A549 (cell line): ENCODE measurements at regions not wholly inside any gene's neighbourhood (a gene's known extent, or its start where the extent isn't known, plus 50 kb on each side); places are given as distances from the start of the nearest gene placed in this dataset.

Experiments used
- ATAC-seq, 2 experiments: fragments of 200-7000 bp in 1 of 2; fragments of >200 bp in 1 of 2; cut with Nextera tagmentation in 1 of 2; cut with Tn5 transposase in 1 of 2; 3 replicates each; pipeline versions ENCODE4 v1.8.0 to v1.9.1; 2018 to 2020; ENCODE audit warnings: mild to moderate bottlenecking in 1 of 2, moderate library complexity in 1 of 2
- CTCF ChIA-PET: fragments of 300-600 bp; sonication (Branson Sonifier 250); formaldehyde crosslinking; extraction: SDS; loops from one replicate; lab custom pipeline; 2021; ENCODE audit warnings: antibody characterized with exemption, inconsistent platforms; lab: Yijun Ruan, JAX
- POLR2A ChIA-PET: fragments of 350-600 bp; formaldehyde crosslinking; extraction: SDS; loops from one replicate; lab custom pipeline; 2021; ENCODE audit warnings: antibody characterized with exemption, inconsistent platforms; lab: Yijun Ruan, JAX
- DNase-seq, 2 experiments: peaks; one replicate each; pipeline versions ENCODE4 v3.0.0 to v3.0.0-alpha.2; 2011 to 2016; ENCODE audit warnings: low read depth in 1 of 2, low spot score in 1 of 2
- FAIRE-seq: peaks from 2 replicates; lab custom pipeline; 2011; peaks lifted over from hg19 to GRCh38; lab: Jason Lieb, UNC
- H3K27ac ChIP-seq, 2 experiments: fragments of >200 bp; sonication (Bioruptor Twin); formaldehyde crosslinking; 3 replicates each; pipeline ENCODE4 v1.5.1; 2016 to 2017
- H3K4me1 ChIP-seq: fragments of >200 bp; sonication (Bioruptor Twin); formaldehyde crosslinking; 3 replicates; pipeline ENCODE4 v1.6.1; 2016
- H3K4me2 ChIP-seq: fragments of >200 bp; sonication (Bioruptor Twin); formaldehyde crosslinking; 3 replicates; pipeline ENCODE4 v1.6.1; 2016
- H3K4me3 ChIP-seq: fragments of >200 bp; sonication (Bioruptor Twin); formaldehyde crosslinking; 3 replicates; pipeline ENCODE4 v1.5.1; 2016
- H3K9me3 ChIP-seq: fragments of >200 bp; sonication (Bioruptor Twin); formaldehyde crosslinking; 3 replicates; pipeline ENCODE4 v1.6.1; 2016
- BHLHE40 ChIP-seq: IDR thresholded peaks from 2 replicates; pipeline ENCODE4 v1.6.1; 2012; ENCODE audit warnings: low read depth, low read length, inconsistent platforms
- FOSB ChIP-seq: fragments of 250-450 bp; sonication (Bioruptor Pico); IDR thresholded peaks from 2 replicates; pipeline ENCODE4 v1.5.0; 2020; ENCODE audit warnings: mild to moderate bottlenecking, moderate library complexity
- HOXB13 ChIP-seq: fragments of 250-450 bp; sonication (Bioruptor Pico); IDR thresholded peaks from 2 replicates; pipeline ENCODE4 v1.5.0; 2020; ENCODE audit warnings: low read depth, mild to moderate bottlenecking, moderate library complexity
- KDM1A ChIP-seq: fragments of 200-600 bp; sonication (generic); IDR thresholded peaks from 2 replicates; pipeline ENCODE4 v1.6.1; 2016; ENCODE audit warnings: low read depth, mild to moderate bottlenecking
- POLR2AphosphoS2 ChIP-seq: conservative IDR thresholded peaks from 2 replicates; pipeline ENCODE4 v1.6.1; 2012; ENCODE audit warnings: low read length, improper control_type of control experiment, inconsistent platforms
- RAD21 ChIP-seq, 2 experiments: fragments of >200 bp in 1 of 2; sonication (Bioruptor Twin) in 1 of 2; formaldehyde crosslinking in 1 of 2; IDR thresholded peaks in 1 of 2; conservative IDR thresholded peaks in 1 of 2; 2 replicates in 1 of 2; 3 replicates in 1 of 2; pipeline ENCODE4 v1.6.1; 2012 to 2018; ENCODE audit warnings: inconsistent platforms in 1 of 2
- RCOR1 ChIP-seq: fragments of 150-350 bp; IDR thresholded peaks from 2 replicates; pipeline ENCODE4 v1.6.1; 2014; ENCODE audit warnings: antibody characterized with exemption, low read length, low read depth
- SREBF2 ChIP-seq: fragments of 450-650 bp; IDR thresholded peaks from 2 replicates; pipeline ENCODE4 v1.6.1; 2014; ENCODE audit warnings: mild to moderate bottlenecking, moderate library complexity
- ZFP36 ChIP-seq: fragments of 450-650 bp; IDR thresholded peaks from 2 replicates; pipeline ENCODE4 v1.6.1; 2014; ENCODE audit warnings: borderline replicate concordance; ENCODE audit not compliant: partially characterized antibody
- ZSCAN20 ChIP-seq: fragments of 250-450 bp; sonication (Bioruptor Pico); IDR thresholded peaks from 2 replicates; pipeline ENCODE4 v1.8.0; 2022; ENCODE audit warnings: mild to moderate bottlenecking, moderate library complexity
- WGBS: methylation state at CpG from one replicate; pipeline ENCODE4 v1.1.6; 2017; ENCODE audit errors: missing lambda C conversion rate; 5-methylcytosine and 5-hydroxymethylcytosine counted together
- TF ChIP-seq, protein P1 (sequence below): IDR thresholded peaks from 2 replicates; pipeline ENCODE4 v1.6.1; 2012; ENCODE audit warnings: low read depth, borderline replicate concordance
- TF ChIP-seq, protein P2 (sequence below): fragments of 150-350 bp; IDR thresholded peaks from 2 replicates; pipeline ENCODE4 v1.6.1; 2014; ENCODE audit warnings: low read depth, mild to moderate bottlenecking, low read length
- TF ChIP-seq, protein P3 (sequence below): fragments of 250-450 bp; sonication (Bioruptor Pico); IDR thresholded peaks from 2 replicates; pipeline ENCODE4 v1.5.0; 2020; ENCODE audit warnings: low read depth, mild to moderate bottlenecking, moderate library complexity
- TF ChIP-seq, protein P4 (sequence below): fragments of >200 bp; sonication (Bioruptor Twin); formaldehyde crosslinking; IDR thresholded peaks from 3 replicates; pipeline ENCODE4 v1.5.1; 2016

DNA sequence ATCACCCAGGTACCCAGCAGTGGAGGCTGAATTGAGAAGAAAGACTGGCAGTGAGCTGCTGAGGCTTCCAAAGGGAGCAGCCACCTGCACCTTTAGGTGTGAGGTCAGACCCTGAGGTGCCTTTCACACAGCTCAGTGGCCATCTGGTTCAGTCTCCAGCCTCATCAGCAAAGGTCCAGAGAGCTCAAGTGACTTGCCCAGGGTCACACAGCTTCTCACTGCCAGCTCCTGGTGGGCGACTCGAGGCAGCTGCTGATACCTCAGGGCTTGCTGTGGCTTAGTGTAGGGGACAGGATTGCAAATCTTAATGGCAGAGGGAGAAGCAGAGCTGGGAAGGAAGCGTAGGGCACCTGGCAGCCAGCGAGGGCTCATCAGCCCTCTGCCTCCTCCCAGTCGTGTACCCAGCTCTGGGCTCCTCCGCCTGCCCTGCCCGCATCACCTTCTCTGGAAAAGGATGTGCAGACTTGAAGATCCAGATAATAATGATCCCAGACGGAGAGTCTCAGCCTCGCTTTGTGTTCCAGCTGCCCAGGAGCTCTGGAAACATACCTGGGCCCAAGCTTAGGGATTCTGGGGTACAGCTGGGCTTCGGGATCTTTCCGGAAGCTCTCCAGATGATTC is 165.3 kb upstream of the GSE1 start:
- no peak for FAIRE-seq
- POLR2A ChIA-PET = no interaction called here

DNA sequence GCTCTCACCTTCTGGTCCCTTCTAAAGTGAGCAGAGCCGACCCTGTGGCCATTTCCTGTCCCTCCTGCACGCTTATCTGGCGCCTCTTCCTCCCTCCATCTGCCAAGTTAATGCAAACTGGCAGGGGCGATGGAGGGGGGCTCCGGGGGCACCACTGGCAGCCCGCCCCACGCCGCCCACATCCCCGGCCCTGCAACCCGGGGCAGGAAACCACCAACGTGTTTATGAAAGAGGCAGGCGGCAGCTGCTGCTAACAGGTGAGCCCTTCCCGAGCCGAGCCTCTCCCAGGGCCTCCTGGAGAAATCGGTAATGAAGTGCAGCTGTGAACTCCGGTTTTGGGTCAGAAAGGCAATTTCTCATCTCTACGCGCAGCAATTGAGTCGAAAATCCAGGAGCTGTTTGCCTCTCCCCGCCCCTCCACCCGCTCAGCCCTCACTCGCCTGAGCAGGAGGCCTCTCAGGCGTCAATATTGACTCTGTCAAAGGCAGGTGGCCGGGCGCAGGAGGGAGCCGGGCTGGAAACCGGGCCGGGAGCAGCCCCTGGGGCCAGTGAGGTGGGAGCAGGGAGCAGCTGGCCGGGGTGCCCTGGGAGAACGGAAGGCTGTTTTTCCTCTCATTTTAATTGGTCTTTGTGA is 164.4 kb upstream of the GSE1 start:
- WGBS = 73% methylated on average over 29 of the region's 30 CpGs
- no peak overlapping the region for H3K4me3 ChIP-seq
- H3K27ac ChIP-seq = no peak overlapping the region
- H3K4me2 ChIP-seq = no peak overlapping the region
- no peaks in the 10 kb centered on the region for H3K9me3 ChIP-seq
- no peaks in the 10 kb centered on the region for H3K4me1 ChIP-seq
- POLR2A ChIA-PET = no interaction called here
- TF ChIP-seq, protein P1, sequence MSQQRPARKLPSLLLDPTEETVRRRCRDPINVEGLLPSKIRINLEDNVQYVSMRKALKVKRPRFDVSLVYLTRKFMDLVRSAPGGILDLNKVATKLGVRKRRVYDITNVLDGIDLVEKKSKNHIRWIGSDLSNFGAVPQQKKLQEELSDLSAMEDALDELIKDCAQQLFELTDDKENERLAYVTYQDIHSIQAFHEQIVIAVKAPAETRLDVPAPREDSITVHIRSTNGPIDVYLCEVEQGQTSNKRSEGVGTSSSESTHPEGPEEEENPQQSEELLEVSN = no peak
- TF ChIP-seq POLR2AphosphoS2 (no peak), RCOR1 (no peak), RAD21 (conservative IDR thresholded peaks at IDR 0.05 in 1 of 2, IDR thresholded peaks at IDR 0.05 in 1 of 2) (no peak)
- TF ChIP-seq, all 56 proteins: peak for 0
- DNase-seq (no peak), ATAC-seq (no peak), FAIRE-seq (no peak)
- CTCF ChIA-PET = interaction anchor here (0.8 to 4.3 kb wide), 13 partner anchors 9 to 270 kb away, joined by 3 to 26 read pairs (median 7); no protein-coding TSS in a partner anchor

More for the DNA sequence above, 165.3 kb upstream of the GSE1 start:
- no peak overlapping the region for H3K4me3 ChIP-seq
- H3K4me1 ChIP-seq = no peaks in the 10 kb centered on the region
- H3K27ac ChIP-seq = no peak overlapping the region
- no peak overlapping the region for H3K4me2 ChIP-seq
- 68% methylated on average over 9 of the region's 11 CpGs for whole genome bisulfite sequencing
- CTCF ChIA-PET = interaction anchor here (0.9 to 4.3 kb wide), 19 partner anchors 10 to 271 kb away, joined by 3 to 26 read pairs (median 6); no protein-coding TSS in a partner anchor
- no peaks in the 10 kb centered on the region for H3K9me3 ChIP-seq
- peak in 1 of 2 experiments; percentile 12; a peak in 1 of 6 replicates for ATAC-seq
- no peak for DNase-seq
- TF ChIP-seq BHLHE40 (no peak), FOSB (CRISPR knock-in tag) (no peak), SREBF2 (no peak), ZSCAN20 (CRISPR knock-in tag) (no peak)
- TF ChIP-seq, protein P2, sequence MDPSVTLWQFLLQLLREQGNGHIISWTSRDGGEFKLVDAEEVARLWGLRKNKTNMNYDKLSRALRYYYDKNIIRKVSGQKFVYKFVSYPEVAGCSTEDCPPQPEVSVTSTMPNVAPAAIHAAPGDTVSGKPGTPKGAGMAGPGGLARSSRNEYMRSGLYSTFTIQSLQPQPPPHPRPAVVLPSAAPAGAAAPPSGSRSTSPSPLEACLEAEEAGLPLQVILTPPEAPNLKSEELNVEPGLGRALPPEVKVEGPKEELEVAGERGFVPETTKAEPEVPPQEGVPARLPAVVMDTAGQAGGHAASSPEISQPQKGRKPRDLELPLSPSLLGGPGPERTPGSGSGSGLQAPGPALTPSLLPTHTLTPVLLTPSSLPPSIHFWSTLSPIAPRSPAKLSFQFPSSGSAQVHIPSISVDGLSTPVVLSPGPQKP = no peak
- TF ChIP-seq, protein P3, sequence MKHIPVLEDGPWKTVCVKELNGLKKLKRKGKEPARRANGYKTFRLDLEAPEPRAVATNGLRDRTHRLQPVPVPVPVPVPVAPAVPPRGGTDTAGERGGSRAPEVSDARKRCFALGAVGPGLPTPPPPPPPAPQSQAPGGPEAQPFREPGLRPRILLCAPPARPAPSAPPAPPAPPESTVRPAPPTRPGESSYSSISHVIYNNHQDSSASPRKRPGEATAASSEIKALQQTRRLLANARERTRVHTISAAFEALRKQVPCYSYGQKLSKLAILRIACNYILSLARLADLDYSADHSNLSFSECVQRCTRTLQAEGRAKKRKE (CRISPR knock-in tag) = no peak
- TF ChIP-seq, protein P4, sequence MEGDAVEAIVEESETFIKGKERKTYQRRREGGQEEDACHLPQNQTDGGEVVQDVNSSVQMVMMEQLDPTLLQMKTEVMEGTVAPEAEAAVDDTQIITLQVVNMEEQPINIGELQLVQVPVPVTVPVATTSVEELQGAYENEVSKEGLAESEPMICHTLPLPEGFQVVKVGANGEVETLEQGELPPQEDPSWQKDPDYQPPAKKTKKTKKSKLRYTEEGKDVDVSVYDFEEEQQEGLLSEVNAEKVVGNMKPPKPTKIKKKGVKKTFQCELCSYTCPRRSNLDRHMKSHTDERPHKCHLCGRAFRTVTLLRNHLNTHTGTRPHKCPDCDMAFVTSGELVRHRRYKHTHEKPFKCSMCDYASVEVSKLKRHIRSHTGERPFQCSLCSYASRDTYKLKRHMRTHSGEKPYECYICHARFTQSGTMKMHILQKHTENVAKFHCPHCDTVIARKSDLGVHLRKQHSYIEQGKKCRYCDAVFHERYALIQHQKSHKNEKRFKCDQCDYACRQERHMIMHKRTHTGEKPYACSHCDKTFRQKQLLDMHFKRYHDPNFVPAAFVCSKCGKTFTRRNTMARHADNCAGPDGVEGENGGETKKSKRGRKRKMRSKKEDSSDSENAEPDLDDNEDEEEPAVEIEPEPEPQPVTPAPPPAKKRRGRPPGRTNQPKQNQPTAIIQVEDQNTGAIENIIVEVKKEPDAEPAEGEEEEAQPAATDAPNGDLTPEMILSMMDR = no peak
- TF ChIP-seq, all 56 proteins: peak for 0

DNA sequence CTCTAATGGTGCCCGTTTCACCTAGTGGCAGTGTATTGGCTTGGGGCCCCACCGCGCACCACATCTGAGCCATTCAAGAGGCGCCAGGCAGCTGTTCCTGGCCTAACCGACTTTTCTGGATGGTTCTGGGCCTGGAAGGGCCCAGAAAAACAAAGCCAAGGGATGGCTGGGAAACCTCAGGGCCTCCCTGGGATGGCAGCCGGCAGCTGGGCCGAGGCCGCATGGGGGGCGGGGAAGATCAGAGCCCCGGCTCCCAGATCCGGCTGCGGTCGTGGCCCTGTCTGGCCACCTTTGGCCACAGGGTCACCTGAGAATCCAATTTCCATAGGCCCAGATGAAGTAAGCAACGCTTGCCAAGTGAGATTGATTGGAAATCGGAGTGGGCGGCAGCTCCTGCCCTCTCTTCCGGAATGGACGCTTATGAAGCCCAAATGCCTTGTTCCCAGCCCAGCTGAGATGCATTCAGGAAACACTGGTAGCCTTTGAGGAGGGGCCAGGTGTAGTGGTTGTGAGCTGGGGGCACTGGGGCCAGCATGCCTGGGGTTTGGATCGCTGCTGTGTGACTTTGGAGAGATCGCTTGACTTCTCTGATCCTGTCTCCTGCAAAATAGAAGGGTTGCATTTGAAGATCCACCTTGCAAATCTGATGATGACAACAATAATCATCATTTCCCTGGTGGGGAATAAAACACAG is 163.8 kb upstream of the GSE1 start:
- no peak for FAIRE-seq
- H3K9me3 ChIP-seq = no peaks in the 10 kb centered on the region
- TF ChIP-seq ZFP36 (peak; percentile 72), KDM1A (0 out of 2 replicates have a peak, but pooled peaks have one; percentile 85), SREBF2 (no peak), HOXB13 (CRISPR knock-in tag) (no peak)
- no peak overlapping the region for H3K4me3 ChIP-seq
- no peak overlapping the region for H3K27ac ChIP-seq
- WGBS = 88% methylated on average over 20 of the region's 20 CpGs
- DNase-seq = no peak
- ChIA-PET CTCF (interaction anchor here (0.8 to 4.3 kb wide), 12 partner anchors 9 to 269 kb away, joined by 3 to 26 read pairs (median 3); no protein-coding TSS in a partner anchor), POLR2A (no interaction called here)
- no peak overlapping the region for H3K4me2 ChIP-seq
- no peaks in the 10 kb centered on the region for H3K4me1 ChIP-seq
- ATAC-seq = no peak
